HepG2 (cell line): ENCODE measurements at regions not wholly inside any gene's neighbourhood (a gene's known extent, or its start where the extent isn't known, plus 50 kb on each side); places are given as distances from the start of the nearest gene placed in this dataset.
A peak's percentile ranks its signal among the peaks of the same experiment; 100 is the strongest.

Experiments used
- AHR ChIP-seq: IDR thresholded peaks from 2 replicates; pipeline ENCODE4 v1.6.1; 2018; ENCODE audit warnings: missing genetic modification reagents, missing compliant biosample characterization
- ETV6 ChIP-seq: sonication (generic); formaldehyde crosslinking; conservative IDR thresholded peaks from 2 replicates; pipeline ENCODE4 v1.4.0; 2020; ENCODE audit warnings: missing genetic modification reagents
- HMG20A ChIP-seq: IDR thresholded peaks from 2 replicates; pipeline ENCODE4 v1.6.1; 2016; ENCODE audit warnings: borderline replicate concordance
- HMGXB3 ChIP-seq: sonication (generic); formaldehyde crosslinking; IDR thresholded peaks from 2 replicates; pipeline ENCODE4 v1.4.0; 2020; ENCODE audit warnings: missing genetic modification reagents, borderline replicate concordance
- MED1 ChIP-seq: sonication (generic); formaldehyde crosslinking; IDR thresholded peaks from 2 replicates; pipeline ENCODE4 v1.4.0; 2020; ENCODE audit warnings: missing genetic modification reagents
- REXO4 ChIP-seq: sonication (generic); formaldehyde crosslinking; IDR thresholded peaks from 2 replicates; pipeline ENCODE4 v1.8.0; 2022; ENCODE audit warnings: missing genetic modification reagents, mild to moderate bottlenecking, borderline replicate concordance
- ZBTB33 ChIP-seq: sonication (generic); formaldehyde crosslinking; IDR thresholded peaks from 2 replicates; pipeline ENCODE4 v1.4.0; 2020; ENCODE audit warnings: missing genetic modification reagents
- ZNF101 ChIP-seq: sonication (generic); formaldehyde crosslinking; IDR thresholded peaks from 2 replicates; pipeline ENCODE4 v1.4.0; 2020; ENCODE audit warnings: mild to moderate bottlenecking, low read depth, missing genetic modification reagents, borderline replicate concordance
- ZNF496 ChIP-seq: sonication (generic); formaldehyde crosslinking; IDR thresholded peaks from 2 replicates; pipeline ENCODE4 v1.8.1; 2023; ENCODE audit warnings: mild to moderate bottlenecking, moderate library complexity, missing genetic modification reagents; ENCODE audit not compliant: insufficient replicate concordance
- ZNF558 ChIP-seq: sonication (generic); formaldehyde crosslinking; IDR thresholded peaks from 2 replicates; pipeline ENCODE4 v1.9.0; 2022; ENCODE audit warnings: mild to moderate bottlenecking, missing genetic modification reagents, borderline replicate concordance
- ZNF781 ChIP-seq: sonication (generic); formaldehyde crosslinking; IDR thresholded peaks from 2 replicates; pipeline ENCODE4 v1.5.1; 2020; ENCODE audit warnings: borderline replicate concordance, mild to moderate bottlenecking, missing genetic modification reagents; ENCODE audit errors: not compliant biosample characterization
- TF ChIP-seq, protein P1 (sequence below): sonication (generic); formaldehyde crosslinking; IDR thresholded peaks from 2 replicates; pipeline ENCODE4 v1.4.0; 2020; ENCODE audit warnings: mild to moderate bottlenecking, missing genetic modification reagents
- TF ChIP-seq, protein P2 (sequence below): IDR thresholded peaks from 2 replicates; pipeline ENCODE4 v1.4.0; 2020; ENCODE audit warnings: mild to moderate bottlenecking, missing genetic modification reagents

DNA sequence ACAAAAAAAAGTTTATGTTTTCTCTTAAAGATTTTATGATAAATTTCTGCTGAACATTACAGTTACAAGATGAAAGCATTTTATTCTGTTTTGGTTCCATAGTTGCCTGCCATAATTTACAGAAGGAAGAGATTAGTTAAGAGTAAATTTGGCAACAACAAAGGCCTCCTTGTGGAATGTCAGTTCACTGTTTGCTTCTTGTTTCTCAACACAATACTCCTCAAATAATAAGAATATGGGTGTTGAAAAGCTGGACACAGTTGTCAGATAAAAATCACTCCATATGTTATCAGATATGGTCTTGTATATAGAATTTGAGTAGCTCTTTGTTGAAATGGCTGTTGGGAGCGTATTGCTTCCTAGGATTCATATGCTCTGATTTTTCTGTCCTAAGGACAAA is 359.5 kb downstream of the CPS1 start (continued):
- TF ChIP-seq, protein P1, sequence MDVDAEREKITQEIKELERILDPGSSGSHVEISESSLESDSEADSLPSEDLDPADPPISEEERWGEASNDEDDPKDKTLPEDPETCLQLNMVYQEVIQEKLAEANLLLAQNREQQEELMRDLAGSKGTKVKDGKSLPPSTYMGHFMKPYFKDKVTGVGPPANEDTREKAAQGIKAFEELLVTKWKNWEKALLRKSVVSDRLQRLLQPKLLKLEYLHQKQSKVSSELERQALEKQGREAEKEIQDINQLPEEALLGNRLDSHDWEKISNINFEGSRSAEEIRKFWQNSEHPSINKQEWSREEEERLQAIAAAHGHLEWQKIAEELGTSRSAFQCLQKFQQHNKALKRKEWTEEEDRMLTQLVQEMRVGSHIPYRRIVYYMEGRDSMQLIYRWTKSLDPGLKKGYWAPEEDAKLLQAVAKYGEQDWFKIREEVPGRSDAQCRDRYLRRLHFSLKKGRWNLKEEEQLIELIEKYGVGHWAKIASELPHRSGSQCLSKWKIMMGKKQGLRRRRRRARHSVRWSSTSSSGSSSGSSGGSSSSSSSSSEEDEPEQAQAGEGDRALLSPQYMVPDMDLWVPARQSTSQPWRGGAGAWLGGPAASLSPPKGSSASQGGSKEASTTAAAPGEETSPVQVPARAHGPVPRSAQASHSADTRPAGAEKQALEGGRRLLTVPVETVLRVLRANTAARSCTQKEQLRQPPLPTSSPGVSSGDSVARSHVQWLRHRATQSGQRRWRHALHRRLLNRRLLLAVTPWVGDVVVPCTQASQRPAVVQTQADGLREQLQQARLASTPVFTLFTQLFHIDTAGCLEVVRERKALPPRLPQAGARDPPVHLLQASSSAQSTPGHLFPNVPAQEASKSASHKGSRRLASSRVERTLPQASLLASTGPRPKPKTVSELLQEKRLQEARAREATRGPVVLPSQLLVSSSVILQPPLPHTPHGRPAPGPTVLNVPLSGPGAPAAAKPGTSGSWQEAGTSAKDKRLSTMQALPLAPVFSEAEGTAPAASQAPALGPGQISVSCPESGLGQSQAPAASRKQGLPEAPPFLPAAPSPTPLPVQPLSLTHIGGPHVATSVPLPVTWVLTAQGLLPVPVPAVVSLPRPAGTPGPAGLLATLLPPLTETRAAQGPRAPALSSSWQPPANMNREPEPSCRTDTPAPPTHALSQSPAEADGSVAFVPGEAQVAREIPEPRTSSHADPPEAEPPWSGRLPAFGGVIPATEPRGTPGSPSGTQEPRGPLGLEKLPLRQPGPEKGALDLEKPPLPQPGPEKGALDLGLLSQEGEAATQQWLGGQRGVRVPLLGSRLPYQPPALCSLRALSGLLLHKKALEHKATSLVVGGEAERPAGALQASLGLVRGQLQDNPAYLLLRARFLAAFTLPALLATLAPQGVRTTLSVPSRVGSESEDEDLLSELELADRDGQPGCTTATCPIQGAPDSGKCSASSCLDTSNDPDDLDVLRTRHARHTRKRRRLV (CRISPR knock-in tag): no peak
- no peak for TF ChIP-seq HMGXB3 (CRISPR knock-in tag)
- TF ChIP-seq ZNF781: no peak
- TF ChIP-seq ZBTB33 (CRISPR knock-in tag): no peak
- TF ChIP-seq ZNF558 (CRISPR knock-in tag): no peak
- no peak for TF ChIP-seq REXO4 (CRISPR knock-in tag)
- TF ChIP-seq HMG20A: peak; percentile 59; the same call in 1 of the 2 replicates
- TF ChIP-seq ZNF101 (CRISPR knock-in tag): no peak
- TF ChIP-seq AHR (CRISPR knock-in tag): no peak
- TF ChIP-seq, protein P2, sequence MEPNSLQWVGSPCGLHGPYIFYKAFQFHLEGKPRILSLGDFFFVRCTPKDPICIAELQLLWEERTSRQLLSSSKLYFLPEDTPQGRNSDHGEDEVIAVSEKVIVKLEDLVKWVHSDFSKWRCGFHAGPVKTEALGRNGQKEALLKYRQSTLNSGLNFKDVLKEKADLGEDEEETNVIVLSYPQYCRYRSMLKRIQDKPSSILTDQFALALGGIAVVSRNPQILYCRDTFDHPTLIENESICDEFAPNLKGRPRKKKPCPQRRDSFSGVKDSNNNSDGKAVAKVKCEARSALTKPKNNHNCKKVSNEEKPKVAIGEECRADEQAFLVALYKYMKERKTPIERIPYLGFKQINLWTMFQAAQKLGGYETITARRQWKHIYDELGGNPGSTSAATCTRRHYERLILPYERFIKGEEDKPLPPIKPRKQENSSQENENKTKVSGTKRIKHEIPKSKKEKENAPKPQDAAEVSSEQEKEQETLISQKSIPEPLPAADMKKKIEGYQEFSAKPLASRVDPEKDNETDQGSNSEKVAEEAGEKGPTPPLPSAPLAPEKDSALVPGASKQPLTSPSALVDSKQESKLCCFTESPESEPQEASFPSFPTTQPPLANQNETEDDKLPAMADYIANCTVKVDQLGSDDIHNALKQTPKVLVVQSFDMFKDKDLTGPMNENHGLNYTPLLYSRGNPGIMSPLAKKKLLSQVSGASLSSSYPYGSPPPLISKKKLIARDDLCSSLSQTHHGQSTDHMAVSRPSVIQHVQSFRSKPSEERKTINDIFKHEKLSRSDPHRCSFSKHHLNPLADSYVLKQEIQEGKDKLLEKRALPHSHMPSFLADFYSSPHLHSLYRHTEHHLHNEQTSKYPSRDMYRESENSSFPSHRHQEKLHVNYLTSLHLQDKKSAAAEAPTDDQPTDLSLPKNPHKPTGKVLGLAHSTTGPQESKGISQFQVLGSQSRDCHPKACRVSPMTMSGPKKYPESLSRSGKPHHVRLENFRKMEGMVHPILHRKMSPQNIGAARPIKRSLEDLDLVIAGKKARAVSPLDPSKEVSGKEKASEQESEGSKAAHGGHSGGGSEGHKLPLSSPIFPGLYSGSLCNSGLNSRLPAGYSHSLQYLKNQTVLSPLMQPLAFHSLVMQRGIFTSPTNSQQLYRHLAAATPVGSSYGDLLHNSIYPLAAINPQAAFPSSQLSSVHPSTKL (CRISPR knock-in tag): peak; percentile 89
- TF ChIP-seq ZNF496 (CRISPR knock-in tag): no peak
- TF ChIP-seq ETV6 (CRISPR knock-in tag): no peak
- peak; percentile 48; the same call in 1 of the 2 replicates for TF ChIP-seq MED1 (CRISPR knock-in tag)
